ENCODE measurements at regions not wholly inside any gene's neighbourhood (a gene's known extent, or its start where the extent isn't known, plus 50 kb on each side); places are given as distances from the start of the nearest gene placed in this dataset.
"Not testable (repeated sequence)": the region's sequence is repeated elsewhere in the genome, so short reads cannot be mapped to it uniquely, and the experiment has no call there.

GRCh38 chr5:144028058-144028457 is 142.4 kb downstream of the YIPF5 start:
- H3K27me3 Mint-ChIP-seq, result no peaks in the 10 kb centered on the region
- H3K36me3 Mint-ChIP-seq, result no peaks in the 10 kb centered on the region
- no peak overlapping the region for H3K4me3 Mint-ChIP-seq
- H3K9me3 Mint-ChIP-seq (ENCODE audit: low read depth), result no peaks in the 10 kb centered on the region
- H3K27ac Mint-ChIP-seq, result no peak overlapping the region
- H3K4me1 Mint-ChIP-seq (ENCODE audit: low read depth), result no peaks in the 10 kb centered on the region

- H3K27me3 Mint-ChIP-seq, result peaks cover 2% of the 10 kb centered on the region
Observed at GRCh38 chr5:144028636-144029035, 141.8 kb downstream of the YIPF5 start.

GRCh38 chr5:144030904-144031303 is 139.6 kb downstream of the YIPF5 start:
- H3K4me1 Mint-ChIP-seq (ENCODE audit: low read depth), result no peaks in the 10 kb centered on the region
- H3K27ac Mint-ChIP-seq, result no peak overlapping the region
- no peak overlapping the region for H3K4me3 Mint-ChIP-seq

More at GRCh38 chr5:144028636-144029035, 141.8 kb downstream of the YIPF5 start:
- Mint-ChIP-seq H3K27ac (no peak overlapping the region), H3K4me1 (ENCODE audit: low read depth) (no peaks in the 10 kb centered on the region), H3K36me3 (no peaks in the 10 kb centered on the region), H3K9me3 (ENCODE audit: low read depth) (no peaks in the 10 kb centered on the region), H3K4me3 (no peak overlapping the region)

GRCh38 chr5:144032375-144032774 is 138.1 kb downstream of the YIPF5 start:
- Mint-ChIP-seq H3K4me3 (no peak overlapping the region), H3K27me3 (peaks cover 8% of the 10 kb centered on the region), H3K36me3 (no peaks in the 10 kb centered on the region), H3K9me3 (ENCODE audit: low read depth) (no peaks in the 10 kb centered on the region), H3K27ac (no peak overlapping the region), H3K4me1 (ENCODE audit: low read depth) (no peaks in the 10 kb centered on the region)

More at GRCh38 chr5:144030904-144031303, 139.6 kb downstream of the YIPF5 start:
- no peaks in the 10 kb centered on the region for H3K36me3 Mint-ChIP-seq
- peaks cover 8% of the 10 kb centered on the region for H3K27me3 Mint-ChIP-seq
- H3K9me3 Mint-ChIP-seq (ENCODE audit: low read depth), result no peaks in the 10 kb centered on the region

- Mint-ChIP-seq H3K9me3 (ENCODE audit: low read depth) (no peaks in the 10 kb centered on the region), H3K27ac (no peak overlapping the region), H3K27me3 (peaks cover 8% of the 10 kb centered on the region), H3K4me1 (ENCODE audit: low read depth) (no peaks in the 10 kb centered on the region), H3K36me3 (no peaks in the 10 kb centered on the region), H3K4me3 (no peak overlapping the region)
Observed at GRCh38 chr5:144033486-144033885, 137.0 kb downstream of the YIPF5 start.

- H3K36me3 Mint-ChIP-seq, result no peaks in the 10 kb centered on the region
- no peak overlapping the region for H3K27ac Mint-ChIP-seq
- no peaks in the 10 kb centered on the region for H3K4me1 Mint-ChIP-seq (ENCODE audit: low read depth)
- no peaks in the 10 kb centered on the region for H3K9me3 Mint-ChIP-seq (ENCODE audit: low read depth)
- H3K4me3 Mint-ChIP-seq, result no peak overlapping the region
- peaks cover 8% of the 10 kb centered on the region for H3K27me3 Mint-ChIP-seq
Observed at GRCh38 chr5:144035046-144035740, 135.3 kb downstream of the YIPF5 start.

GRCh38 chr5:144036476-144036875 is 134.0 kb downstream of the YIPF5 start:
- Mint-ChIP-seq H3K27me3 (peaks cover 8% of the 10 kb centered on the region), H3K4me1 (ENCODE audit: low read depth) (no peaks in the 10 kb centered on the region), H3K36me3 (no peaks in the 10 kb centered on the region), H3K27ac (no peak overlapping the region), H3K4me3 (no peak overlapping the region), H3K9me3 (ENCODE audit: low read depth) (no peaks in the 10 kb centered on the region)

- Mint-ChIP-seq H3K9me3 (ENCODE audit: low read depth) (no peaks in the 10 kb centered on the region), H3K27ac (no peak overlapping the region), H3K27me3 (peaks cover 5% of the 10 kb centered on the region), H3K36me3 (no peaks in the 10 kb centered on the region), H3K4me3 (no peak overlapping the region), H3K4me1 (ENCODE audit: low read depth) (no peaks in the 10 kb centered on the region)
Observed at GRCh38 chr5:144040615-144041305, 129.7 kb downstream of the YIPF5 start.

- no peaks in the 10 kb centered on the region for H3K36me3 Mint-ChIP-seq
- H3K27ac Mint-ChIP-seq, result no peak overlapping the region
- H3K9me3 Mint-ChIP-seq (ENCODE audit: low read depth), result no peaks in the 10 kb centered on the region
- no peak overlapping the region for H3K4me3 Mint-ChIP-seq
- peaks cover 4% of the 10 kb centered on the region for H3K27me3 Mint-ChIP-seq
- no peaks in the 10 kb centered on the region for H3K4me1 Mint-ChIP-seq (ENCODE audit: low read depth)
Observed at GRCh38 chr5:144042156-144042555, 128.3 kb downstream of the YIPF5 start.

GRCh38 chr5:144048259-144048856 is 122.1 kb downstream of the YIPF5 start:
- peaks cover 3% of the 10 kb centered on the region for H3K9me3 Mint-ChIP-seq (ENCODE audit: low read depth)
- no peaks in the 10 kb centered on the region for H3K36me3 Mint-ChIP-seq
- H3K27ac Mint-ChIP-seq, result no peak overlapping the region
- H3K4me3 Mint-ChIP-seq, result no peak overlapping the region
- no peaks in the 10 kb centered on the region for H3K4me1 Mint-ChIP-seq (ENCODE audit: low read depth)
- H3K27me3 Mint-ChIP-seq, result peaks cover 7% of the 10 kb centered on the region

GRCh38 chr5:144055391-144055790 is 115.1 kb downstream of the YIPF5 start:
- not testable (repeated sequence) for H3K4me3 Mint-ChIP-seq; H3K36me3 Mint-ChIP-seq; H3K27ac Mint-ChIP-seq; H3K27me3 Mint-ChIP-seq; H3K4me1 Mint-ChIP-seq (ENCODE audit: low read depth)
- peaks cover 16% of the 10 kb centered on the region for H3K9me3 Mint-ChIP-seq (ENCODE audit: low read depth)

GRCh38 chr5:144060091-144060490 is 110.4 kb downstream of the YIPF5 start:
- not testable (repeated sequence) for H3K36me3 Mint-ChIP-seq, H3K27me3 Mint-ChIP-seq

GRCh38 chr5:144060598-144060997 is 109.9 kb downstream of the YIPF5 start:
- Mint-ChIP-seq H3K4me1 (ENCODE audit: low read depth) (no peaks in the 10 kb centered on the region), H3K4me3 (no peak overlapping the region), H3K36me3 (peaks cover 2% of the 10 kb centered on the region), H3K27ac (no peak overlapping the region), H3K27me3 (no peaks in the 10 kb centered on the region), H3K9me3 (ENCODE audit: low read depth) (peaks cover 12% of the 10 kb centered on the region)

More at GRCh38 chr5:144060091-144060490, 110.4 kb downstream of the YIPF5 start:
- not testable (repeated sequence) for H3K4me3 Mint-ChIP-seq; H3K4me1 Mint-ChIP-seq (ENCODE audit: low read depth); H3K27ac Mint-ChIP-seq
- peaks cover 12% of the 10 kb centered on the region for H3K9me3 Mint-ChIP-seq (ENCODE audit: low read depth)

GRCh38 chr5:144065786-144066185 is 104.7 kb downstream of the YIPF5 start:
- Mint-ChIP-seq H3K4me3 (no peak overlapping the region), H3K27me3 (no peaks in the 10 kb centered on the region), H3K9me3 (ENCODE audit: low read depth) (peaks cover 5% of the 10 kb centered on the region), H3K27ac (no peak overlapping the region), H3K36me3 (no peaks in the 10 kb centered on the region), H3K4me1 (ENCODE audit: low read depth) (no peaks in the 10 kb centered on the region)

GRCh38 chr5:144072518-144072927 is 97.9 kb downstream of the YIPF5 start:
- Mint-ChIP-seq H3K4me1 (ENCODE audit: low read depth) (no peaks in the 10 kb centered on the region), H3K4me3 (no peak overlapping the region), H3K27ac (no peak overlapping the region), H3K9me3 (ENCODE audit: low read depth) (peaks cover 6% of the 10 kb centered on the region), H3K27me3 (peaks cover 6% of the 10 kb centered on the region), H3K36me3 (no peaks in the 10 kb centered on the region)
